ENCODE measurements at regions not wholly inside any gene's neighbourhood (a gene's known extent, or its start where the extent isn't known, plus 50 kb on each side); places are given as distances from the start of the nearest gene placed in this dataset.

- intact Hi-C loops (cut with DNase I) = no loop called here
- no peaks in the 10 kb centered on the region for H3K27me3 ChIP-seq
- no peak for TF ChIP-seq CTCF (IDR thresholded peaks at IDR 0.05)
- no peak for TF ChIP-seq POLR2A (IDR thresholded peaks at IDR 0.05)
- TF ChIP-seq POLR2AphosphoS5 (IDR thresholded peaks at IDR 0.05; ENCODE audit: insufficient read depth in 1 of 2, low read depth in 1 of 2) = no peak
- no peak overlapping the region for H3K4me3 ChIP-seq
- H3K36me3 ChIP-seq = no peaks in the 10 kb centered on the region
- no peak for DNase-seq (ENCODE audit: extremely low spot score in 2 of 2)
- H3K9me3 ChIP-seq = no peaks in the 10 kb centered on the region
- no peaks in the 10 kb centered on the region for H3K4me1 ChIP-seq
- H3K27ac ChIP-seq = no peak overlapping the region
Observed at GRCh38 chr18:2222270-2223185, 348.8 kb downstream of the METTL4 start.

- Histone ChIP-seq H3K4me3 (peak overlapping the region in 1 of 2 donors; percentile 25), H3K36me3 (no peaks in the 10 kb centered on the region), H3K27ac (no peak overlapping the region)
Observed at GRCh38 chr18:2223449-2223848, 347.9 kb downstream of the METTL4 start.

GRCh38 chr18:2223849-2224248, 347.5 kb downstream of the METTL4 start:
- H3K4me3 ChIP-seq = peak overlapping the region in 1 of 2 donors; percentile 25
- H3K36me3 ChIP-seq = no peaks in the 10 kb centered on the region
- H3K27ac ChIP-seq = no peak overlapping the region
- intact Hi-C loops (cut with DNase I) = no loop called here
- H3K9me3 ChIP-seq = no peaks in the 10 kb centered on the region
- no peaks in the 10 kb centered on the region for H3K4me1 ChIP-seq
- TF ChIP-seq POLR2AphosphoS5 (IDR thresholded peaks at IDR 0.05; ENCODE audit: insufficient read depth in 1 of 2, low read depth in 1 of 2) (no peak), CTCF (IDR thresholded peaks at IDR 0.05) (peak in 1 of 3 experiments; percentile 17), POLR2A (IDR thresholded peaks at IDR 0.05) (no peak)
- no peaks in the 10 kb centered on the region for H3K27me3 ChIP-seq
- DNase-seq (ENCODE audit: extremely low spot score in 2 of 2) = no peak

More at GRCh38 chr18:2223449-2223848, 347.9 kb downstream of the METTL4 start:
- Histone ChIP-seq H3K27me3 (no peaks in the 10 kb centered on the region), H3K9me3 (no peaks in the 10 kb centered on the region), H3K4me1 (no peaks in the 10 kb centered on the region)
- no peak for TF ChIP-seq CTCF (IDR thresholded peaks at IDR 0.05)
- no peak for TF ChIP-seq POLR2AphosphoS5 (IDR thresholded peaks at IDR 0.05; ENCODE audit: insufficient read depth in 1 of 2, low read depth in 1 of 2)
- TF ChIP-seq POLR2A (IDR thresholded peaks at IDR 0.05) = no peak
- no peak for DNase-seq (ENCODE audit: extremely low spot score in 2 of 2)
- intact Hi-C loops (cut with DNase I) = no loop called here

GRCh38 chr18:2236232-2236631, 335.1 kb downstream of the METTL4 start:
- Histone ChIP-seq H3K27me3 (no peaks in the 10 kb centered on the region), H3K4me3 (no peak overlapping the region), H3K9me3 (no peaks in the 10 kb centered on the region), H3K36me3 (no peaks in the 10 kb centered on the region), H3K4me1 (no peaks in the 10 kb centered on the region), H3K27ac (no peak overlapping the region)
- intact Hi-C loops (cut with DNase I) = no loop called here
- no peak for DNase-seq (ENCODE audit: extremely low spot score in 2 of 2)
- TF ChIP-seq CTCF (IDR thresholded peaks at IDR 0.05) (no peak), POLR2A (IDR thresholded peaks at IDR 0.05) (no peak), POLR2AphosphoS5 (IDR thresholded peaks at IDR 0.05; ENCODE audit: insufficient read depth in 1 of 2, low read depth in 1 of 2) (no peak)

GRCh38 chr18:2237706-2238105, 333.6 kb downstream of the METTL4 start:
- intact Hi-C loops (cut with DNase I) = no loop called here
- no peaks in the 10 kb centered on the region for H3K27me3 ChIP-seq
- H3K27ac ChIP-seq = no peak overlapping the region
- H3K4me3 ChIP-seq = no peak overlapping the region
- H3K9me3 ChIP-seq = no peaks in the 10 kb centered on the region
- H3K4me1 ChIP-seq = no peaks in the 10 kb centered on the region
- H3K36me3 ChIP-seq = no peaks in the 10 kb centered on the region
- DNase-seq (ENCODE audit: extremely low spot score in 2 of 2) = no peak
- no peak for TF ChIP-seq POLR2A (IDR thresholded peaks at IDR 0.05)
- no peak for TF ChIP-seq CTCF (IDR thresholded peaks at IDR 0.05)
- TF ChIP-seq POLR2AphosphoS5 (IDR thresholded peaks at IDR 0.05; ENCODE audit: insufficient read depth in 1 of 2, low read depth in 1 of 2) = no peak
